ENCODE measurements at regions not wholly inside any gene's neighbourhood (a gene's known extent, or its start where the extent isn't known, plus 50 kb on each side); places are given as distances from the start of the nearest gene placed in this dataset.
"Not testable (repeated sequence)": the region's sequence is repeated elsewhere in the genome, so short reads cannot be mapped to it uniquely, and the experiment has no call there.

DNA sequence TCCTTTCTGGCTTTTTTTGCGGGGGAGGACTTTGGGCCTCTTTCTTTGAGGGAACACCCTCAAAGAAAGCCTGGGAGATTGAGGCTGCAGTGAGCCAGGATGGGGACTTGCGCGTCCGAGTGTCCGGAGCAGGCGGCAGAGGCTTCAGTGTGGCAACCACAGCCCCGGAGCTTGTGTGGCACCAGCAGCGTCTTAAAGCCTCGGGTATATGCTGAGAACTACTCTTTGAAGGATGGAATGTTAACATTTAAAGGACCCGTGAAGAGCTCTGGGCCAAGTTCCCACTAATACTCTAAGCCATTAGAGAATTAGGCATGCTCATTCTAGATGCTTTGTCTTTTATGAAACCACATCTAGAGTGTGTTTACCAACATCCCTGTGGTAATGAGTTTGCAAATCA is 168.2 kb downstream of the SEPTIN7 start:
- H3K27me3 Mint-ChIP-seq (ENCODE audit: low read depth) = no peaks in the 10 kb centered on the region
- H3K36me3 Mint-ChIP-seq (ENCODE audit: low read depth) = no peaks in the 10 kb centered on the region
- no peak for DNase-seq (ENCODE audit: low spot score)
- no peaks in the 10 kb centered on the region for H3K9me3 Mint-ChIP-seq (ENCODE audit: low read depth)
- H3K27ac Mint-ChIP-seq (ENCODE audit: unreplicated experiment) = no peak overlapping the region
- H3K4me3 Mint-ChIP-seq (ENCODE audit: unreplicated experiment) = no peak overlapping the region
- no peaks in the 10 kb centered on the region for H3K4me1 Mint-ChIP-seq (ENCODE audit: low read depth)
- TF ChIP-seq, protein P1, sequence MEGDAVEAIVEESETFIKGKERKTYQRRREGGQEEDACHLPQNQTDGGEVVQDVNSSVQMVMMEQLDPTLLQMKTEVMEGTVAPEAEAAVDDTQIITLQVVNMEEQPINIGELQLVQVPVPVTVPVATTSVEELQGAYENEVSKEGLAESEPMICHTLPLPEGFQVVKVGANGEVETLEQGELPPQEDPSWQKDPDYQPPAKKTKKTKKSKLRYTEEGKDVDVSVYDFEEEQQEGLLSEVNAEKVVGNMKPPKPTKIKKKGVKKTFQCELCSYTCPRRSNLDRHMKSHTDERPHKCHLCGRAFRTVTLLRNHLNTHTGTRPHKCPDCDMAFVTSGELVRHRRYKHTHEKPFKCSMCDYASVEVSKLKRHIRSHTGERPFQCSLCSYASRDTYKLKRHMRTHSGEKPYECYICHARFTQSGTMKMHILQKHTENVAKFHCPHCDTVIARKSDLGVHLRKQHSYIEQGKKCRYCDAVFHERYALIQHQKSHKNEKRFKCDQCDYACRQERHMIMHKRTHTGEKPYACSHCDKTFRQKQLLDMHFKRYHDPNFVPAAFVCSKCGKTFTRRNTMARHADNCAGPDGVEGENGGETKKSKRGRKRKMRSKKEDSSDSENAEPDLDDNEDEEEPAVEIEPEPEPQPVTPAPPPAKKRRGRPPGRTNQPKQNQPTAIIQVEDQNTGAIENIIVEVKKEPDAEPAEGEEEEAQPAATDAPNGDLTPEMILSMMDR (IDR thresholded peaks at IDR 0.05) = no peak

DNA sequence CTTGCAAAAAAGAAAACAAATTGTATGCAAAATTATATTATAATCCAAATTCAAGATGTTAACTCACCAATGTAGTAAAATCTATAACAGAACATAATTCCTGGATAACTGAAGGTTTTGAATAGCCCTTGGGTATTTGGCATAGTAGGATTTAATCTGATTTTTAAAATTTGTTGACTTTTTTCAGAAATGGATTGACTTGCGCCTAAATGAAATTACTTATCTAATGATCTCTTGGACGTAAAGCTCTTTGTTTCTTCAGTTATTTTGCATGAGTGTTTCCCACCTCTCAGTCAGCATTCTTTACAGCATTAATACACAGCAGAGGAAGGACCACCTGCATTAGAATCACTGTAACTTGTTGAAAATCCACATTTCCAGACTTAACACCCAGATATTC is 169.6 kb downstream of the SEPTIN7 start:
- Mint-ChIP-seq H3K9me3 (ENCODE audit: low read depth) (no peaks in the 10 kb centered on the region), H3K27me3 (ENCODE audit: low read depth) (no peaks in the 10 kb centered on the region), H3K4me3 (ENCODE audit: unreplicated experiment) (no peak overlapping the region), H3K4me1 (ENCODE audit: low read depth) (no peaks in the 10 kb centered on the region), H3K36me3 (ENCODE audit: low read depth) (no peaks in the 10 kb centered on the region), H3K27ac (ENCODE audit: unreplicated experiment) (no peak overlapping the region)
- TF ChIP-seq, protein P1 (IDR thresholded peaks at IDR 0.05) = no peak
- DNase-seq (ENCODE audit: low spot score) = no peak

DNA sequence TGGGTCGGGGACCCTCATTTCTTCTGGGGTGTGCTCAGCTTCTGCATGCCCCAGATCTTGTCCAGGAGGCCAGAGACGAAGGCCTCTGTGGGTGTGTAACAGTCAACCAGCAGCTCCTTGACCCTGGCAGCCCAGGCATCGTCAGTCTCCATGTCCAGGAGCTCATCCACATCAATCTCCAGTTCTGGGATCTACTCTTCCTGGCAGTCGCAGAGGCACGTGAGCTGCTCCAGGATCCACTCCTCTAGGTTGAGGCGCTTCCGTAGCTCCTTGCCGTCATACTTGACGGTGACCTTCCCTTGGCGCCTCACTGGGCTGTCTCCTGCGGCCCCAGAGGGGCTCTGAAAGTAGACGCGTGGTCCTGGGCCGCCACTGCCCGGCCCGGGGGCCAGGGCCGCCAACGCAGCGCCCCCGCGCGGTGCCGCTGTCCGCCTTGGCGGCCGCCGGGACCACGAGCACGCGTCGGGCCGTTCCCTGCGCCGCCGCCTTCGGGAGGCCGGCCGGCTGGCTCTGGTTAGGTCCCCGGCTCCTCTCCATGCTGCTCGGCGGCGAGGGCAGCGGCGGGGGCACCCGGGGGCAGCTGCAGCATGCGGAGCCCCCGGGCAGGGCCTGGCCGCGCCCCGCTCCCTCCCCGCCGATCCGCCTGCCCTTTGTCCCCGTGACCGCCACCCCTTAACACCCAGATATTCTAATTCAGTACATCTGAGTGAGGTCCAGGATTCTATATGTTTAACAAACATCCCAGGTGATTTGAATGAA is 170.5 kb downstream of the SEPTIN7 start:
- Mint-ChIP-seq H3K9me3 (ENCODE audit: low read depth) (no peaks in the 10 kb centered on the region), H3K4me3 (ENCODE audit: unreplicated experiment) (no peak overlapping the region), H3K36me3 (ENCODE audit: low read depth) (no peaks in the 10 kb centered on the region), H3K27ac (ENCODE audit: unreplicated experiment) (no peak overlapping the region), H3K4me1 (ENCODE audit: low read depth) (no peaks in the 10 kb centered on the region), H3K27me3 (ENCODE audit: low read depth) (no peaks in the 10 kb centered on the region)
- DNase-seq (ENCODE audit: low spot score) = no peak
- TF ChIP-seq, protein P1 (IDR thresholded peaks at IDR 0.05) = no peak

DNA sequence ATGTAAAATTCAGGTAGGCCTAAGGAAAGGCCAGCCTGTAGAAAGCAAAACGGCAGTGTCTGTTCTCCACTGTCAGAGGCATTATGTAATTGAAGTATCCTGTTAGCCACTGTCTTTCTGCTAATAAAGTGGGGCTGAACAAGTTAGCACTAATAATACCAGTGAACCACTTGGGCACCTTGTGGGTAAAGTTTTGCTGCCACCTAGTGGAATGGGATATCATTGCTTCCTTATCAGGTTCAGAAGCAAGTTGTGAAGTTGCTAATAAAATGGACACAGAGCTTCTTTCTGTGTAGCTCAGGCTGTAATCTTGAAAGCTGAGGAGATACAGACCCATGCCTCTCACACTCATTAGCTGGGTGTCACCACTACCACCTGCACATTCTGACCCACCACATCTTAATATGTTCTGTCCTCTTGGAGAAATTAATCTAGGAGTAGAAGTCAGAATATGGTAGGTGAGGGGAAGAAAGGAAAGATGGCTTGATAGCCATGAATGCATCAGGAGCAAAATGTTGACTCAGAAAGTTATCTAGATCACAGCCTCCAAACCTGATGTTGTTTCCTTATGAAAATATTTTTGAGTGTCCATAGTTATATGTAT is 175.1 kb downstream of the SEPTIN7 start:
- Mint-ChIP-seq H3K9me3 (ENCODE audit: low read depth) (no peaks in the 10 kb centered on the region), H3K27me3 (ENCODE audit: low read depth) (no peaks in the 10 kb centered on the region), H3K36me3 (ENCODE audit: low read depth) (no peaks in the 10 kb centered on the region), H3K4me3 (ENCODE audit: unreplicated experiment) (no peak overlapping the region), H3K27ac (ENCODE audit: unreplicated experiment) (no peak overlapping the region), H3K4me1 (ENCODE audit: low read depth) (no peaks in the 10 kb centered on the region)
- TF ChIP-seq, protein P1 (IDR thresholded peaks at IDR 0.05) = peak; percentile 94
- no peak for DNase-seq (ENCODE audit: low spot score)

DNA sequence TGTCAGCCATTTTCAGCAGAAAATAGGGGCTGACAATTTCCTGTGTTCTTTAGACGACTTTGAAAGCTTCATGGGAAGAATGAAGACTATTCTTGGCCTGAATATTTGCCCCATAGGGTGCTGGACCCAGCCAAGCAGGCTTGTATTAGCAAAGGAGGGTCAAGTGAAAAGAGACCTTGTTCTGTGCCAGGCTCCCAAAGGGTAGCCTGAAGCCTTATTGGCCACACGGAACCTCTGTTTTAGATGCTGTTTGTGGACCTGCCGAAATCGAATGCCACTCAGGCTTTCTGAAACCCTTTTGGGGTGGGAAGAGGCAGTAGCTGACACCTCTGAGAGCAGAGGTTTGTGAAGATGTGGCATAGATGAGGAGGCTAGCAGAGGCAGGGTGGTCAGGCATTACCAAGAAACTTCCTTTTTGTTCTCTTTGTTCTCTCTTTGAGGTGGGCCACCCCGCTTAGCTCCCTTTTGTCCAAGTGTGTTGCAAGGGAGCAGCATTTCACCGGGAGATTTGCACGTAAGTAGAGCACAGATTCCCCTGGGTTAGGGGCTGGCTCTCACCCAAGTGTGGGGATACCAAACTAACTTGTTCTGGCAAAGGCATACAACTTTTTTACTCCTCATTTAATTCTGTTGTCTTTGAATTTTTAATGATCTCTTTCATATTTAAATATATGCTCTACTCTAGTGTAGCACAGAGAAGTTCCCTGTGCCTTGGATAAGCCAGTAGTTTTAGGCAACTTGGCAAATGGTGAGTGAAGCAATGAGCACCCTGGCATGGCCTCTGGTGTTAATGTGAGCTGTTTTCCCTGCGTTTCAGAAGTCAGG is 174.0 kb upstream of the EEPD1 start:
- H3K9me3 Mint-ChIP-seq (ENCODE audit: low read depth); H3K27me3 Mint-ChIP-seq (ENCODE audit: low read depth); H3K4me1 Mint-ChIP-seq (ENCODE audit: low read depth); H3K4me3 Mint-ChIP-seq (ENCODE audit: unreplicated experiment); H3K36me3 Mint-ChIP-seq (ENCODE audit: low read depth); H3K27ac Mint-ChIP-seq (ENCODE audit: unreplicated experiment); DNase-seq (ENCODE audit: low spot score): not testable (repeated sequence)

Measured in chondrocyte (in vitro differentiated cells).